SK-N-MC (cell line): ENCODE measurements at regions not wholly inside any gene's neighbourhood (a gene's known extent, or its start where the extent isn't known, plus 50 kb on each side); places are given as distances from the start of the nearest gene placed in this dataset.

Experiments used
- DNase-seq: peaks from one replicate; pipeline ENCODE4 v3.0.0-alpha.2; 2011; ENCODE audit warnings: low read depth, low spot score
- H3K27ac ChIP-seq: fragments of 200-600 bp; sonication (generic); 2 replicates; pipeline ENCODE4 v1.5.1; 2016; ENCODE audit warnings: mixed run types
- H3K36me3 ChIP-seq: fragments of 200-600 bp; sonication (generic); 2 replicates; pipeline ENCODE4 v1.6.1; 2017; ENCODE audit warnings: antibody characterized with exemption, low read length, mixed read lengths; ENCODE audit not compliant: insufficient read depth
- H3K4me3 ChIP-seq: fragments of 200-600 bp; sonication (generic); 2 replicates; pipeline ENCODE4 v1.5.1; 2016
- H3K9ac ChIP-seq: fragments of 200-600 bp; sonication (generic); 2 replicates; pipeline ENCODE4 v1.8.0; 2017; ENCODE audit warnings: mixed run types, mixed read lengths; ENCODE audit not compliant: insufficient read length
- H3K9me3 ChIP-seq: fragments of 200-600 bp; sonication (generic); 2 replicates; pipeline ENCODE4 v1.6.1; 2017; ENCODE audit warnings: low read depth, mild to moderate bottlenecking, antibody characterized with exemption, low read length, moderate library complexity, mixed read lengths
- EZH2 ChIP-seq: fragments of 200-600 bp; sonication (generic); IDR thresholded peaks from one replicate; pipeline ENCODE4 v1.6.1; 2017; ENCODE audit warnings: antibody characterized with exemption
- FOXP2 ChIP-seq: optimal IDR thresholded peaks from 2 replicates; pipeline ENCODE3; 2011; ENCODE audit warnings: mild to moderate bottlenecking, moderate library complexity; ENCODE audit not compliant: insufficient read depth; ENCODE audit errors: extremely low read length, control extremely low read depth
- POLR2AphosphoS5 ChIP-seq: IDR thresholded peaks from 2 replicates; pipeline ENCODE4 v1.6.1; 2012; ENCODE audit warnings: mild to moderate bottlenecking, low read depth, low read length, borderline replicate concordance

DNA sequence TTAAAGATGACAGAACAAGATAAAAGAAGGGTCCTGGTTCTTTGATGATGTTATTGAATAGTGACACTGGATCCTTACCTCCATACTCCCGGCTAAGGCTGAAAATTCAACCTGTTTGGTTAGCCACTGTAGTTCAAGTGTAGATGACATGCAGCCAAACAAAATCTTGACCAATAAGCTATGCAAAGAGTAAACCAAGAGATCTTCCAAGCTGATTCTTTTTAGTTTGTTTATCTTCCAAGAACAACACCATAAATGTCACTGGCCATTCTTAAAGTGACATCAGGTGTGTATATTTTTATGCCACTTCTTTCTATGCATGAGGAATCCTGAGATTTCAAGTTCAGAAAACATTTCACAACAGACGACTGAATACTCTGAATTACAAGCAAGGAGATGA is 141.5 kb upstream of the FST start:
- H3K4me3 ChIP-seq, result no peak overlapping the region
- H3K9ac ChIP-seq, result no peak overlapping the region
- TF ChIP-seq POLR2AphosphoS5, result no peak
- no peak for TF ChIP-seq EZH2
- no peak for TF ChIP-seq FOXP2

DNA sequence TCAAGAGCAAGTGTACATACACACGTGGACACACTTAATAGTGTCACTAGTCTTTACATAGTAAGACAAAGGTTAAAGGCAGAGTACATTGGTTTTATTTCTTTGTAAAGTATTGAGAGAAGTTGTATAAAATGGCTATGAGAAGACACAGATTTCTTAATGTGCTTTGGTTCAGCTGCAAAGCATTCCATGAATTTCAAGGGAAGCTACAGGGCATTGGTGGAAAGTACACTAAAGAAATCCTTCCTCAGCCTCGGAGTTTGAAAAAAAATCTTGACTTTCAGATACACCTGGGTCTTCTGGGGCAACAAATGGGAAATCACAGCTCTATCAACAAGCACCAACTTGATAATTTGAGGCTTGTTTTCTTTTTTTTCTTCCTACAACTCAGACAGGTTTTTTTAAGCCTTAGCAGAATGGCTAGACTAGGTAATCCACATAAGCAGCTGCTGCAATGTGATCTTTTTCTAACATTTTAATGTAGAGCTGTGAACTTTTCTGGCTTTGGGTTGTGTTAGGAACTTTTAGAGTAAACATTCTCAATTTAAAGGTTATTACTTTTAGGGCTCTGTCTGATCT is 140.4 kb upstream of the FST start:
- H3K27ac ChIP-seq, result no peak overlapping the region
- H3K4me3 ChIP-seq, result no peak overlapping the region
- no peak for TF ChIP-seq POLR2AphosphoS5
- no peak for TF ChIP-seq EZH2
- no peak for TF ChIP-seq FOXP2
- DNase-seq, result no peak
- H3K9me3 ChIP-seq, result no peaks in the 10 kb centered on the region
- H3K9ac ChIP-seq, result no peak overlapping the region
- H3K36me3 ChIP-seq, result no peaks in the 10 kb centered on the region

More for the DNA sequence above, 141.5 kb upstream of the FST start:
- DNase-seq, result no peak
- no peak overlapping the region for H3K27ac ChIP-seq
- H3K36me3 ChIP-seq, result no peaks in the 10 kb centered on the region
- H3K9me3 ChIP-seq, result no peaks in the 10 kb centered on the region

DNA sequence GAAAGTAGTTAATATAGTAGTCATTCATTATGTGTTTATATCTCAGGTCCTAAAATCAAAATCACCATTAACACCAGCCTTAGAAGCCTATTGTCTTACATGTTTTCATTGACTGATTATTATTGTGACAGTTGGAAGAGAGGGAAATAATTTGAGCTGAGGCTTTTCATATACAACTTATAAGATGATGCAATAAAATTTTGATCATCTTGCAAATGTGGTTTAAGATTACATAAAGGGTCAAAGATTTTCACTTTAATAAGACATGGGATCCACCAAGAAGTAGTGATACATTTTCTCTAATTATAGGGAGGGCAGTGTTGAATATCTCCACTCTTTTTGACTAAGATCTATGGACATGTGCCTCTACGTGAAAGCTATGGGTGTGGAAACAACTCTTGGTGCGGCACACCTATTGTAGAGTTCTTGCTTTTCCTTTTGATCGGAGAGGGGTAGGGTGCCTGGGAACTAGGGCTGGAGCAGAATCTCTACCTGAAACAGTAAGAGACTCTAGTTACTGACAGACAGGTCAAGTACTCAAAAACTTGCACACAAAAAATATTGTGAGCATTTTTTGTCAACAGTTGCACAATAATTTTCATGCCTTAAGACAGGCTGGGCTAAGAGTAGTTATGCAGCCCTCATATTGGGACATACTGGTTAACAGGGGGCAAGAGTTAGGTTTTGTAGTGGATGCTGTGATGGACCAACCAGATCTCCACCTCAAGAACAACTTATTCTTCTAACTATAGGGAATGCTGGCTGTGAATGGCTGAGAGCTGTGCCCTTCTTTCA is 139.3 kb upstream of the FST start:
- Histone ChIP-seq H3K9me3 (no peaks in the 10 kb centered on the region), H3K4me3 (no peak overlapping the region), H3K36me3 (no peaks in the 10 kb centered on the region), H3K27ac (no peak overlapping the region), H3K9ac (no peak overlapping the region)
- no peak for DNase-seq
- TF ChIP-seq FOXP2 (no peak), POLR2AphosphoS5 (no peak), EZH2 (no peak)

DNA sequence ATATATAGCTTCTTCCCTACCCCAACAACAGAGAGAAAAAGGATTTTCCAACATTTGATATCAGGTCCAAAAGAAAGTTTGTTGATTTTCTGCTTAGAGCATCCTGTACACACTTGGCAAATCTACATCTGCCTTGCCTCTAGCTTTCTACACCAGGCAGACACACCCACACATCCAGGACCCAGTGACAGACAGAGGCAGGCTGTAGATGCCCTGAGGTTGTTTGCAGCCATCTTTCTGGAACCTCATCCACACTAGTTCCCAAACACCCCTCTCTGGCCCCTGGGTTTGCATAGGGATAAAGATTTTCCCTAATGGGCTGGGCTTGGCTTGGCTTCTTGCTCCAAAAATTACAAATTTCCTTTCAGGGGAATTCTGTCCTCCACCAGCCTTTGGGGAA is 138.2 kb upstream of the FST start:
- no peak for TF ChIP-seq FOXP2
- no peak for TF ChIP-seq EZH2
- no peak for TF ChIP-seq POLR2AphosphoS5
- no peak overlapping the region for H3K9ac ChIP-seq
- no peaks in the 10 kb centered on the region for H3K36me3 ChIP-seq

DNA sequence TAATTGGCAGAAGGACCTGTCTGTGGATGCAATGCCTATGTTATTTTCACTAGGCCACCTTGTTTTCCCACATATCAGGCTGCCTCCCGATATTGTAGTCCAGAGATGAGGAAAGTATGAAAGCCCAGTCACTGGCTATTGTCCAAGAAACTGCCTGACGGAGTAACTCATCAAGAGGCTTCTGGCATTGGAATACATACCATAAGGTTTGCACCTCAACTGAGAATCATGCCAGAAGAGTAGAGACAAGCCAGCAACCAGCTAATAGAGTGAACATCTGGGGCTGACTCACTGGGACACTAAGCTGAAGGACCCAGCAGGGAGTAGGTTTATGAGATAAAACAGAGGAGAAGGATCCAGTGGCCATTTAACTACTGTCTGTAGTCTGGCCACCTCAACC is 137.2 kb upstream of the FST start:
- Histone ChIP-seq H3K9ac (no peak overlapping the region), H3K4me3 (no peak overlapping the region), H3K9me3 (no peaks in the 10 kb centered on the region), H3K27ac (no peak overlapping the region), H3K36me3 (no peaks in the 10 kb centered on the region)
- TF ChIP-seq POLR2AphosphoS5 (no peak), FOXP2 (no peak), EZH2 (no peak)
- no peak for DNase-seq

More for the DNA sequence above, 138.2 kb upstream of the FST start:
- DNase-seq, result no peak
- H3K27ac ChIP-seq, result no peak overlapping the region
- H3K4me3 ChIP-seq, result no peak overlapping the region
- no peaks in the 10 kb centered on the region for H3K9me3 ChIP-seq

DNA sequence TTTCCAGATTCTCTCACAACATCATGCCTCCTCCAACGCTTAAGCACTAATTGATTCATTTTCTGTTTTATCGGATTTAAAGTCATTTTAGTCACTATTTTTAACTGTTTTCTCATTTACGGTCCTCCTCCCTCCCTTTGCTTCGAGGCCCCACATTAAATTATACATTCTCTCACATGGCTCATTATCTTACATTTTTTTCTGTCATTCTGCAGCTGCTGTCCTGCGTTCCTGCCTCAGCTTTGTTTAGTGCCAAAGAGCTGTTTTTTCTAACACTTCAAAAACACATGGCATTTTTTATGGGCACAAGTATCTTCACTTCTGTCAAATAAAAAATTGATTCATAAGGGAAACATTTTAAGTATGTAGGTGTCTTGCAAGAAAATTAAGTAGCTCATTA is 130.1 kb upstream of the FST start:
- H3K9me3 ChIP-seq, result no peaks in the 10 kb centered on the region
- H3K27ac ChIP-seq, result no peak overlapping the region
- DNase-seq, result no peak
- H3K36me3 ChIP-seq, result no peaks in the 10 kb centered on the region
- TF ChIP-seq FOXP2, result no peak
- TF ChIP-seq POLR2AphosphoS5, result no peak
- no peak for TF ChIP-seq EZH2
- H3K4me3 ChIP-seq, result peak overlapping the region; percentile 4; the same call in 1 of the 2 replicates
- H3K9ac ChIP-seq, result no peak overlapping the region

DNA sequence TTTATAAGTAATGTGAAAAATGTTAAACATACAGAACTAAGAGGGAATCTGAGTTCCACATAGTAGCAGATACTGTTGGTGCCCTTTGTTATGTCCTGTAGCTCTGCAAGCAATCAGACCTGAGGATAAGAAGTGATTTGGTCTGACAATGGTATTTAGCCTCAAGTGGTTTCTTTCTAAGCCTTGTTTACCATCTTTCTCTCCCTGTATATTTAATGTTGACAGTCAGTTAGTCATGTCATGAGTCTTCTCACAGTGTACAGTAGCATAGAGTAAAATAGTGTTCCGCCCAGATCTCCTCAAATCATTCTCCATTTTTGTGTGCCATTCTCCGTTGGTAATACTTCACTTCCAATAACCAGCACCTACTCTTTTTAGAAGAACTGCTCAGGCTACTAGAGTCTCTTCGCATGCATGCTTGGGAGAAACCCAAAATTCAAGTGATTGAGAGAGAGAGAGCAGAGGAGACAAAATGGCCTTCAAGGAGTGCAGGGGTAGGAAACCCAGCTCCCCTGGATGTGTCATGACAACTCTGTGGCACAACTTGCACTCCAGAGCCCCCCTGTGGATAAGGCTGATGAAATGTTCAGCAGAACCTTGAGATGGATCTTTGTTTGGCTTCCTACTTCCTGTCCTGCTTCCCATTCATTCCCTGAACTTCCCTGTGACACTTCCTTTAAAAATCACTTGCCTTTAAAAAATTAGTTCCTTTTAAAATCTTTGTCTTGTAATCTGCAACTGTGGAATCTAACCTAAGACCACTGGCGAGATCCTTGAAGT is 129.2 kb upstream of the FST start:
- no peak for DNase-seq
- H3K9me3 ChIP-seq, result no peaks in the 10 kb centered on the region
- TF ChIP-seq EZH2 (no peak), POLR2AphosphoS5 (no peak), FOXP2 (no peak)
- no peak overlapping the region for H3K9ac ChIP-seq
- H3K4me3 ChIP-seq, result no peak overlapping the region
- no peaks in the 10 kb centered on the region for H3K36me3 ChIP-seq
- H3K27ac ChIP-seq, result no peak overlapping the region

DNA sequence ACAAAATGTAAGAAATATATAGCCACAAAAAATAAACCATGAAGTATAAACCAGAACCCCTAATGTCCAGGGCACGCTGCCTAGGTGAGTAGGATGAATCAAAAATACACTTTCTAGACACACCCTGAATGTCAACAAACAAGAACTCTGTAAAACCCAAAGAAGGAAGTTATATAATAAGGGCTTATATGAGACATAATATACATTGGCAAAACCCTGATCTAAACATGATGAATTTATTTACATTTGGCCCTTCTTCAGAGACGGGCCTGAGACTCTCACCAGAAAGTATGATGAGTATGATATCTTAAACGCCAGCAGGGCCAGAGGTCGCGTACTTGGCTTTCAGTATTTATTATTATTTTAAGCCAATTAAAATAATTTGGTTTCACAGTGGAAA is 125.1 kb upstream of the FST start:
- H3K9ac ChIP-seq, result no peak overlapping the region
- H3K36me3 ChIP-seq, result no peaks in the 10 kb centered on the region
- TF ChIP-seq POLR2AphosphoS5 (no peak), EZH2 (no peak), FOXP2 (no peak)
- no peaks in the 10 kb centered on the region for H3K9me3 ChIP-seq
- no peak for DNase-seq
- H3K27ac ChIP-seq, result no peak overlapping the region
- no peak overlapping the region for H3K4me3 ChIP-seq
